ENCODE measurements at regions not wholly inside any gene's neighbourhood (a gene's known extent, or its start where the extent isn't known, plus 50 kb on each side); places are given as distances from the start of the nearest gene placed in this dataset.
"Not testable (repeated sequence)": the region's sequence is repeated elsewhere in the genome, so short reads cannot be mapped to it uniquely, and the experiment has no call there.

- Histone ChIP-seq H3K9me3 (ENCODE audit: control insufficient read depth, insufficient read depth, low read length) (no peaks in the 10 kb centered on the region), H3K27ac (ENCODE audit: low read length) (no peak overlapping the region), H3K36me3 (ENCODE audit: control insufficient read depth, insufficient read depth, low read length) (no peaks in the 10 kb centered on the region), H3K4me3 (ENCODE audit: low read length) (no peak overlapping the region), H3K27me3 (ENCODE audit: control insufficient read depth, insufficient read depth, low read length) (no peaks in the 10 kb centered on the region), H3K4me1 (ENCODE audit: control insufficient read depth, insufficient read depth, low read length) (no peaks in the 10 kb centered on the region)
- DNase-seq (ENCODE audit: low read depth, low spot score): no peak
- WGBS (ENCODE audit: insufficient coverage, insufficient read length): no CpG with 5 or more reads among the region's 13 CpGs
Observed at GRCh38 chr2:8500124-8501054, 181.5 kb upstream of the ID2 start.

GRCh38 chr2:8501061-8501720 lies 180.7 kb upstream of the ID2 start:
- Histone ChIP-seq H3K27ac (ENCODE audit: low read length) (no peak overlapping the region), H3K4me1 (ENCODE audit: control insufficient read depth, insufficient read depth, low read length) (no peaks in the 10 kb centered on the region), H3K36me3 (ENCODE audit: control insufficient read depth, insufficient read depth, low read length) (no peaks in the 10 kb centered on the region), H3K4me3 (ENCODE audit: low read length) (no peak overlapping the region), H3K9me3 (ENCODE audit: control insufficient read depth, insufficient read depth, low read length) (no peaks in the 10 kb centered on the region), H3K27me3 (ENCODE audit: control insufficient read depth, insufficient read depth, low read length) (no peaks in the 10 kb centered on the region)
- no CpG with 5 or more reads among the region's 7 CpGs for WGBS (ENCODE audit: insufficient coverage, insufficient read length)
- no peak for DNase-seq (ENCODE audit: low read depth, low spot score)

GRCh38 chr2:8502316-8502715 lies 179.5 kb upstream of the ID2 start:
- WGBS (ENCODE audit: insufficient coverage, insufficient read length): no CpG with 5 or more reads among the region's 6 CpGs
- Histone ChIP-seq H3K4me3 (ENCODE audit: low read length) (no peak overlapping the region), H3K36me3 (ENCODE audit: control insufficient read depth, insufficient read depth, low read length) (no peaks in the 10 kb centered on the region), H3K9me3 (ENCODE audit: control insufficient read depth, insufficient read depth, low read length) (no peaks in the 10 kb centered on the region), H3K4me1 (ENCODE audit: control insufficient read depth, insufficient read depth, low read length) (no peaks in the 10 kb centered on the region), H3K27ac (ENCODE audit: low read length) (no peak overlapping the region), H3K27me3 (ENCODE audit: control insufficient read depth, insufficient read depth, low read length) (no peaks in the 10 kb centered on the region)
- no peak for DNase-seq (ENCODE audit: low read depth, low spot score)

- Histone ChIP-seq H3K9me3 (ENCODE audit: control insufficient read depth, insufficient read depth, low read length) (no peaks in the 10 kb centered on the region), H3K4me1 (ENCODE audit: control insufficient read depth, insufficient read depth, low read length) (no peaks in the 10 kb centered on the region), H3K4me3 (ENCODE audit: low read length) (no peak overlapping the region), H3K36me3 (ENCODE audit: control insufficient read depth, insufficient read depth, low read length) (no peaks in the 10 kb centered on the region), H3K27me3 (ENCODE audit: control insufficient read depth, insufficient read depth, low read length) (no peaks in the 10 kb centered on the region), H3K27ac (ENCODE audit: low read length) (no peak overlapping the region)
- no CpG with 5 or more reads among the region's 10 CpGs for WGBS (ENCODE audit: insufficient coverage, insufficient read length)
- no peak for DNase-seq (ENCODE audit: low read depth, low spot score)
Observed at GRCh38 chr2:8505311-8505920, 176.4 kb upstream of the ID2 start.

GRCh38 chr2:8506746-8507145 lies 175.1 kb upstream of the ID2 start:
- Histone ChIP-seq H3K27me3 (ENCODE audit: control insufficient read depth, insufficient read depth, low read length) (no peaks in the 10 kb centered on the region), H3K4me3 (ENCODE audit: low read length) (no peak overlapping the region), H3K9me3 (ENCODE audit: control insufficient read depth, insufficient read depth, low read length) (no peaks in the 10 kb centered on the region), H3K27ac (ENCODE audit: low read length) (no peak overlapping the region), H3K36me3 (ENCODE audit: control insufficient read depth, insufficient read depth, low read length) (no peaks in the 10 kb centered on the region), H3K4me1 (ENCODE audit: control insufficient read depth, insufficient read depth, low read length) (no peaks in the 10 kb centered on the region)
- no CpG with 5 or more reads among the region's 7 CpGs for WGBS (ENCODE audit: insufficient coverage, insufficient read length)
- no peak for DNase-seq (ENCODE audit: low read depth, low spot score)

- Histone ChIP-seq H3K9me3 (ENCODE audit: control insufficient read depth, insufficient read depth, low read length) (no peaks in the 10 kb centered on the region), H3K4me1 (ENCODE audit: control insufficient read depth, insufficient read depth, low read length) (no peaks in the 10 kb centered on the region), H3K4me3 (ENCODE audit: low read length) (no peak overlapping the region), H3K36me3 (ENCODE audit: control insufficient read depth, insufficient read depth, low read length) (no peaks in the 10 kb centered on the region), H3K27ac (ENCODE audit: low read length) (no peak overlapping the region), H3K27me3 (ENCODE audit: control insufficient read depth, insufficient read depth, low read length) (no peaks in the 10 kb centered on the region)
- no peak for DNase-seq (ENCODE audit: low read depth, low spot score)
- WGBS (ENCODE audit: insufficient coverage, insufficient read length): no CpG with 5 or more reads among the region's 5 CpGs
Observed at GRCh38 chr2:8508766-8509165, 173.1 kb upstream of the ID2 start.

GRCh38 chr2:8509621-8510020 lies 172.2 kb upstream of the ID2 start:
- Histone ChIP-seq H3K27me3 (ENCODE audit: control insufficient read depth, insufficient read depth, low read length) (no peaks in the 10 kb centered on the region), H3K27ac (ENCODE audit: low read length) (no peak overlapping the region), H3K9me3 (ENCODE audit: control insufficient read depth, insufficient read depth, low read length) (no peaks in the 10 kb centered on the region), H3K4me3 (ENCODE audit: low read length) (no peak overlapping the region), H3K36me3 (ENCODE audit: control insufficient read depth, insufficient read depth, low read length) (no peaks in the 10 kb centered on the region), H3K4me1 (ENCODE audit: control insufficient read depth, insufficient read depth, low read length) (no peaks in the 10 kb centered on the region)
- no CpG with 5 or more reads among the region's 2 CpGs for WGBS (ENCODE audit: insufficient coverage, insufficient read length)
- no peak for DNase-seq (ENCODE audit: low read depth, low spot score)

- not testable (repeated sequence) for H3K4me1 ChIP-seq (ENCODE audit: control insufficient read depth, insufficient read depth, low read length); H3K36me3 ChIP-seq (ENCODE audit: control insufficient read depth, insufficient read depth, low read length); H3K27ac ChIP-seq (ENCODE audit: low read length); H3K9me3 ChIP-seq (ENCODE audit: control insufficient read depth, insufficient read depth, low read length); H3K4me3 ChIP-seq (ENCODE audit: low read length); H3K27me3 ChIP-seq (ENCODE audit: control insufficient read depth, insufficient read depth, low read length); DNase-seq (ENCODE audit: low read depth, low spot score)
- no CpG with 5 or more reads among the region's 4 CpGs for WGBS (ENCODE audit: insufficient coverage, insufficient read length)
Observed at GRCh38 chr2:8510055-8510454, 171.8 kb upstream of the ID2 start.

GRCh38 chr2:8510519-8510918 lies 171.3 kb upstream of the ID2 start:
- Histone ChIP-seq H3K27me3 (ENCODE audit: control insufficient read depth, insufficient read depth, low read length) (no peaks in the 10 kb centered on the region), H3K27ac (ENCODE audit: low read length) (no peak overlapping the region), H3K9me3 (ENCODE audit: control insufficient read depth, insufficient read depth, low read length) (no peaks in the 10 kb centered on the region), H3K4me3 (ENCODE audit: low read length) (no peak overlapping the region), H3K36me3 (ENCODE audit: control insufficient read depth, insufficient read depth, low read length) (no peaks in the 10 kb centered on the region), H3K4me1 (ENCODE audit: control insufficient read depth, insufficient read depth, low read length) (no peaks in the 10 kb centered on the region)
- WGBS (ENCODE audit: insufficient coverage, insufficient read length): no CpG with 5 or more reads among the region's 3 CpGs
- no peak for DNase-seq (ENCODE audit: low read depth, low spot score)

GRCh38 chr2:8511868-8512612 lies 169.8 kb upstream of the ID2 start:
- no CpG with 5 or more reads among the region's 1 CpG for WGBS (ENCODE audit: insufficient coverage, insufficient read length)
- Histone ChIP-seq H3K36me3 (ENCODE audit: control insufficient read depth, insufficient read depth, low read length) (no peaks in the 10 kb centered on the region), H3K4me1 (ENCODE audit: control insufficient read depth, insufficient read depth, low read length) (no peaks in the 10 kb centered on the region), H3K9me3 (ENCODE audit: control insufficient read depth, insufficient read depth, low read length) (no peaks in the 10 kb centered on the region), H3K27me3 (ENCODE audit: control insufficient read depth, insufficient read depth, low read length) (no peaks in the 10 kb centered on the region), H3K27ac (ENCODE audit: low read length) (no peak overlapping the region), H3K4me3 (ENCODE audit: low read length) (no peak overlapping the region)
- DNase-seq (ENCODE audit: low read depth, low spot score): no peak

All from iPS DF 6.9 (cell line).